HG03175 (cell line): ENCODE measurements at regions not wholly inside any gene's neighbourhood (a gene's known extent, or its start where the extent isn't known, plus 50 kb on each side); places are given as distances from the start of the nearest gene placed in this dataset.

Experiments
- ATAC-seq: cut with Tn5 transposase; IDR thresholded peaks from one replicate; pipeline ENCODE4 v1.9.1; 2021; ENCODE audit warnings: mild to moderate bottlenecking, moderate library complexity; ENCODE audit not compliant: unreplicated experiment

DNA sequence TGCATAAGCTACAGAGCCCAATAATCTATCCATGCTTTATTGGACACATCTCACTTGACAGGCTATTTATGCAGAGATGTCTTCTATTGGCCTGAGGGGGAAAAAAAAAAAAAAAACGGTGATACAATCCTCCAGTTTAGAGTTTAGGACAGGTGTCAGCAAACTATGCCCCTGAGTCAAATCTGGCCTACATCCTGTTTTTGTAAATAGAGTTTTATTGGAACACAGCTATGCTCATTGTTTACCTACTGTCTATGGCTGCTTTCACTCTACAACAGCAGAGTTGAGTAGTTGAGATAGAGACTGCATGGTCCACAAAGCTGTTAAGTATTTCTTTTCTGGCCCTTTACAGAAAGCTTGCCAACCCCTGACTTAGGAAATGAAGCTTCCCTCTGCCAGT, 403.1 kb downstream of the C12orf75 start:
- no peak for ATAC-seq

DNA sequence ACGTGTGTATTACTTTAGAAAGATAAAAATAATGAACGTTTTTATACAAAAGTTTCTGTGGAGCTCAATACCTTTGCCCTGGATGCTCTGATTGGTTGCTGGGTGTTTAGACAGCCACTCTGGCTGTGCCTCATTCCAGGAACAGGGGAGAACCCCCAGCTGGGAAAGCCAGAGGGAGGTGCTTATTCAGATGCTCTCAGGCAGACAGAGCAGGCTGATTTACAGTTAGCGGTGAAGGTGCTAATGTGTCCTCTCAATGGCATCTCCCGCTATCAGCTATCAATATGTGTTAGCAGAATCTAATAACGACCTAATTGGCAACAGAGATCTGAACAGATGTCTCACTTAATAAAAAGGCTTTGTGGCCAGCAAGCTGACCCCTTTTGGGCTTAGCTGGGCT, 402.3 kb downstream of the NUAK1 start:
- no peak for ATAC-seq

DNA sequence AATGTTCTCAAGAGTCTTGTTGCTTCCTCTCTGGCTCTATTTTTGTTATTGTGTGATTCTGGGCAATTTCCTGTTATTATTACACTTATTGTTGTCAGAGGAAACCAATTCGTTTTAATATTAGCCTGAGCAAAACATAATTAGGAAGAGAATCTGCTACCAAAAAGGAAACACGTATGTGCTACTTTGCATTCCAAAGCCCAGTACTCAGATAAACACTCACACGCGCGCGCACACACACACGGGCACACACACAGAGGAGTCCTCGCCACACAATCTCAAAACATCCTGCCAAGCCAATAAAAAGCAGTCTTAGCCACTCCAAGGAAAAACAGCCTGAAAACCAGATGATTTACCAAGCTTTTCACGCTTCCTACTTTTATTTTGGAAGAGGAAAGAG, 400.7 kb downstream of the NUAK1 start:
- no peak for ATAC-seq

DNA sequence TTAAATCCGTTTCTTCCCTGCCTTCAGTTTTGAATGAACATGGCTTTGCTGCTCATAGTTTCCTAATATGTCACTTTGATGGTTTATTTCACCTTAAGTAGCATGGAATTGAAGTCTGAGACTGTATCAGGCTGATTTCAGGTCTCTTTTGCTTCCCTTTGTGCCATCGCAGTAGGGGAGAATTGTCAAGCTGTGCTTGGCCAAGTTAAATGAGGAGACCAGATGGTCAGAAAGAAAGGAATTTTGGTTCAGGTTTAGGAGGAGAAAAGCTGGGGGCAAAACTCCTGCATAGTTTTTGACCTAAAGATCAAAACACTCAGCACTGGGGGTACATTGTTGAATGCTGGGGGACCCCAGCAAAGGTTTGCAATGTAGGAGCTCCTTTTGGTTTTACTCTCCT, 398.4 kb downstream of the NUAK1 start:
- ATAC-seq = no peak

DNA sequence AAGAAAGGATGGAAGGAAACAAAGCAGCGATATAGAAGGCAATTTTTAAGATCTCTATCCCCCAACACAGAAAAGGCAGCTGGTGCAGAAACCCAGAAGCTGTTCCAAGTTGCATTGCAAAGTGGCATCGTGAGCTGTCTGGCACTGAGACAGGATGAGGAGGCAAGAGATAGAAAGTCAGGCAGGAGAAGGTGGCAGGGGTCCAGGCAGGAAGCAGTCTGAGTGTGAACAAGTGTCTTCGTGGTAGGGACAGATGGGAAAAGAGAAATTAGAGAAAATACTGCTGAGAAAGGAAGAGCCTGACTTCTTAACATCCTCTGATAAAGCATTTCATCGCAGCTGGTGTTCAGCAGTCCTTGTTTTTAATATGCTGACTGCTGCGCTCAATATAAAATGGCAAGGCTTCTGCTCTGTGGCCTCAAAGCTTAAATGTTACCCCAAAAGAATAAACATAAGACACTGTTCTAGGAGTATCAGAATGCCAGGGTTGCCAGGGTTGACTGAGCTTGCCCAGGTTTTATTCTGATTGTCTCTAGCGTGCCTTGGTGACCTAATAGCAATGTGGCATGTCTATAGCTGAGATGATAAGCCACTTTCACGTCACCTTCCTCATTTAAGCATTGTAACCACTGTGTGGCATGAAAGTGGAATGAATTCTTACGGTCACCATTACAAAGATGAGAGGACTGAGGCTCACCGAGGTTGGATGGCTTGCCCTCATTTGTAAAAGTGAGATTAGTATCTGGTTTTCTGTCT, 397.6 kb downstream of the NUAK1 start:
- no peak for ATAC-seq

DNA sequence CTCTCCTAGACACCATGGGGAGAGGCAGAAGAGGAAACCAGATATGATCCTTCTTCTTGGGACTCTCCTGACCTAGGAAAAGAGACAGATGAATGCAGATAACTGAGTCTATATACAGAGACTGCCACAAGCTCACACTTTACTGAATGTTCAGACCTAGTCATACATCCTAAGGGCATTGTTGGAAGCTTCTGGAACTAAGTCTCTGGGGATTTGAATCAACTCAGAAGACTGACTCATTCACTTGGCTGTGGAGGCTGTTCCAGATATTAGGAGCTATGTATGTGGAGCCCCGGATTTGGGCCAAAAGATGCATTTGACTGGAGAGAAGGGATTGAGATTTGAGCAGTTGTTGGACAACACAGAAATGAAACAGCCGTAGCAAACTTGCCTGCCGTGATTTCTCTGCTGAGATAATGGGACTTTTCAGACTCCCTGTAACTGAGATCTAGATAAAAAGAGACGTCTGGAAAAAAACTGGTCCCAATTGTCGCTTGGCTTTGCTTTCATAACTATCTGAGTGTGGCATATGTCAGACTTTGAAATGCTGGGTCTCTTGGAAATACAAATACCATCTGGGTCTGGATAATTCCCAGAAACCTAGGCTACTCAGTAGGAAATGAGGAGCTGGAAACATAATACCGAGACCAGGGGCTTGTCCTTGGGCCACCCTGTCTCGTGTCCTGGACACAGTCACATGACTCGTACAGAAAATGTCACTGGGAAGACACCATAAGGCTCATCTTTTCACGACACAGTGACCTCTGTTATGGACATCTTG, 396.8 kb downstream of the NUAK1 start:
- no peak for ATAC-seq

DNA sequence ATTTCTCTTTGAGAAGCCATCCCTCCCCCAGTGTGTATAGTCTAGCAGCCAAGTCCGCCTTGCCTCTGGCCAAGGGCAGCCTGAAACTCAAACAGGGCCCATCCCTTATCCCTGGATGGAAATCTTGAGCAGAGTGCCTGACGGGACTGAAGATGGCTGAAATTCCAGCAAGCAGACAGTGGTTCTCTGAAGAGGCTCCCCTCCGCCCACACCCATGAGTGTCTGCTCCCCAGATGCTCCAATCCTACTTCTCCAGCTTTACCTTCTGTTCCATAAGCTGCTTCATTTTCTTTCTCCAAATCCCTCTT, 396.2 kb downstream of the NUAK1 start:
- ATAC-seq = no peak

DNA sequence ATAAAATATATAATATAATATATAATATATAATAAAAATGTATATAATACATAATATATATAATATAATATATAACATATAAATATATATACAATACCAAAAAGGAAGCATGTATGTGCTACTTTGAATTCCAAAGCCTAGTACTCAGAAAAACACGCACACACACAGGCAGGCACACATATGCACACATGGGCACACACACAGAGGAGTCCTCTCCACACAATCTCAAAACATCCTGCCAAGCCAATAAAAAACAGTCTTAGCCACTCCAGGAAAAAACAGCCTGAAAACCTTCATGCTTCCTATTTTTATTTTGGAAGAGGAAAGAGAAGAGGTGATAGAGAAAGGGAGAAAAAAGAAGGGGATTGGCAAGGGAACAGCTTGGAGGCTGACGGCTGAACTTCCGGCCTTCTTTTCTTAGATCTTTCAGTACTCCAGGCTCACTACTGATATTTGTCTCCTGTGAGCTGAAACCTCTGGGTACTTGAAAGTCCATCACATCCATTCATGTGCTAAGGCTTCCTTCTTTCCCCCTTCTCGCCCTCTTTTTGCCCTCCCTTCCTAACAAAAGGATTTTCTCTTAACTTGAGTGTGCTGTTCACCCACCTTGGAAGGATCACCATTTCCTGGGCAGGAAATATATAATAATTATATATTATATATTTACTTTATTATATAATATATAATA, 394.2 kb downstream of the NUAK1 start:
- no peak for ATAC-seq

DNA sequence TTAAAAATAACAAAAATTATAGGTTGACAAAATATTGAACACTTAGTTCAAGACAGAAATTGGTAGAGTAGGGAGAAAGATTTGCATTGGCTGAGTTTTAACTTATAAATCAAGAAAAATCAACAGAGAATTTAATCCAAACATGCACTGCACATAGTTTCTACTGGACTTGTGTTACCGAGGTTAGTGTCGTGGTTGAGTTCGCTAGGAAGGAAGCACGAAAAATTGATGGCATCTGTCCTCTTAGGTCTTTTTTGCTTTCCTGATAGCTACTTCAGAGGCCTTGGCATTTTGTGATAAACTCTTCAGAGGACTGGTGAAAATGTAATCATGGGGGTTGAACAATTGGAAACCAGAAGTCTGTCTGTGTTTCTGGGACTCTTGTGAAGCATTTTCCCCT, 392.9 kb downstream of the NUAK1 start:
- ATAC-seq = no peak

DNA sequence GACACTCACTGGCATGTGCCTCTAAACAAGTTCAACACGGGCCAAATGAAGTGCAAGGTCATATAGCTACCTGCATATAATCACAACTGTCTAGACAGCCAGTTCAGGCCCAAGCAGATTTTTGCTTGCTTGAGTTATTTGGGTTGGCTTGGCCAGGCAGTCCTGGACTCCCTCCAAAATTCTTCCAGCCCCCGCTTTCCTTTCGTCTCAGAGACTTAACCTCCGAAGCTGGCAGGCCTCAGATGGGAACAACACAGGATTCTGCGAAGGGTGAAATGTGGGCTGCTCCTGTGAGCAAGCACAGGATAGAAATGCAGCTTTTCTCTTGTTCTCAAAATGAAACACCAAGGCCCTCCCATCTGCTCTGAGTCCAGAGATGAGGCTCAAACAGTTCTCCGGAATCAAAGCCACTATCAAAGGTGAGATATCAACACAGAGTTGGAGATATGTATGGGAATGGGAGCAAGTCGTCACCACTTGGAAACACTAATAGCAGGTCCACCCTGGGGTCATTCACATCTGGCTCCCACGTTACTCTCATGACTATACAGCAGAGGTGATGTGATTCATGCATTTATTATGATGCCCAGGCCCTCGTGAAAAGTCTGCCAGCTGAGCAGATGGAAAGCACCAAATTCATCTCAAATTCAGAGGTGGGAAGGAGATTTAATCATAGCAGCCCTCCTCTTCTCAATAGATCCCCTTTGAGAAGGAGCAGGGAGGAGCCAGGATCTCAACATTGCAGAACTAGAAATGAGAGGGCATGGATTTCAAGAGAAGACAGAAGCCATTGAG, 389.8 kb downstream of the NUAK1 start:
- ATAC-seq = no peak

DNA sequence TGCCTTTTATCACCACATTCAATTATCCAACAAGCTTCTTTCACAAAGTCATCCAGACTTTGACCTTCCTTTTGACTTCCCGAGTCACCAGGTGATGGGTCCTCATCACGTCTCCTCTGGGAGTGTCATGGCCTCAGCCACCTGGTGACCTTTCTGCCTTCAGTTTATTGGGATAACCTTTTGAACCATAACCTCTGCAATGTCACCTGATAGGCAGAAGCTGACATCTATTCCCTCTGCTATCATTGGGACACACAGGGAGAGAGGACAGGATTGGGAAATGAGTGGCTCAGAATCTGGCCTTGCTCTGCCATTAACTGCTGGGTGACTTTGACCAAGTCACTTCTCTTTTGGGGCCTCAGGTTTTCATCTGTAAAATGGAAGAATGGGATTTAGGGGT, 388.7 kb downstream of the NUAK1 start:
- ATAC-seq = no peak

DNA sequence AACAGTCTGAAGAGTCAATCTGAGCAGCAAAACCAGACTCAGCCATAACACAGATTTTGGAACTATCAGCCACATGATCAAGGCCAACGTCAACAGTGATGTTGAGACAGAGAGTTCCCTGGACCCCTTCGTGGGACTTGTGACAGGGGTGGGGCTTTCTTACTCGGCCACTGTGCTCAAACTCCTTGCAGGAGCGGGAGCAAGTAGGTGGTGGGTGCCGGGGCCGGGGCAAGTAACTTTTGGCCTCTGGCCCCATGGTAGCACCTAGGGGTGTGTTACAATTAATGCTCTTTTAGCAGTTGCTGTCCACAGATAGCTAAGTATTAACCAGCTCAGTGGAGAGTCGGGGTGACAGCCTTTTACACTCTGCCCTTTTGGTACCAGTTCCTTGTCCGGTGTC, 384.4 kb downstream of the NUAK1 start:
- no peak for ATAC-seq

DNA sequence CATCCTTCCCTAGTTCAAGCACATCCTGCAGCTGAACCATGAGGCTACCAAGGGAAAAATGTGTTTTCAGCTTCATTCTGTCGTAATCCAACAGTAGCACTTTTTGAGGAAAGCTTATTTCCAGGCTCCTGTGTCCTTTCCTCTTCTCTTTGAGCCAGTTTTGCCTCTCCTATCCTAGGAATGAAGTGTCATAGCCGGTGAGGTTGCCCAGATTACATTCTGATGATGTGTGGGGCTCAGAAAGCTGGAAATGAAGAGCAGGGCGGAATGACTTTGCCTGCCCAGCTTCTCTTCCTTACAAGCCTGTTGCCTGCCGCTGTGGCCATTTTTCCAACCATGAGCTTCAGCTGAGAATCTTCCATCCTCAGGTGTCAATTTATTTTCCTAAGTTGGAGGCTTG, 381.8 kb downstream of the NUAK1 start:
- ATAC-seq = no peak

DNA sequence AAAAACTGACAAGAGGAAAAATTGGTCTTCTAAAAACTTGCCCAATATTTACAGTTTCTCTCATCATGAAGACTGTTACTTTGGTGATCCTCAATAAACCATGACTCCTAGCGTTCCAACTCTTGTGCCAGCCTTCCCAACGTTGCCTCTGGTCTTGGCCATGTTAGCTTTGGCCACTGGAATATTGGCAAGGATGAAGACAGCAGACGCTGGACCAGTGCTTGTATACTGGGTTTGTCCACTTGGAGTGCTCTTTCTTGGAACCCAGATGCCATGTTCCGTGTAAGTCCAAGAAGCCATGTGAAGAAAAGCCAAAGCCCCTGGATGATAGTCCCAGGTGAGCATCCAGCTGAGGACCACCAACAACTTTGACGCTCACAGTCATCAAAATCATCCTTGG, 379.6 kb downstream of the NUAK1 start:
- ATAC-seq = no peak

DNA sequence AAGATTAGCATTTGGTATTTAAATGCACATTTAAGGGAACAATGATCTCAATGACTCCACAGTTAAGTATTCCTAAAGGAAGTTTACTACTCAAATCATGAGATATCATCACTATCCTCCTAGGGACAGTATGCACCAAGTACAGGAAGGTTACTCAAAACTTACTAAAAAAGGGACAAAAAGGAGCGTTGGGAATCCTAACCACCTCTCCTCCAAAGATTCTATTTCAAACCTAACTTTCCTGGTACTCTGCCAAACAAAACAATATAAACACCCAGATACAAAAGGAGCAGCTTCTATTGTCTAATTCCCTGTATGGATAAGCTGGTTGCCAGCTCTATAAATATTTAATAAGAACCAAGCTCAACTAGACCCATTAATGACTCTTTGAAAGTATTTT, 377.7 kb downstream of the NUAK1 start:
- no peak for ATAC-seq

DNA sequence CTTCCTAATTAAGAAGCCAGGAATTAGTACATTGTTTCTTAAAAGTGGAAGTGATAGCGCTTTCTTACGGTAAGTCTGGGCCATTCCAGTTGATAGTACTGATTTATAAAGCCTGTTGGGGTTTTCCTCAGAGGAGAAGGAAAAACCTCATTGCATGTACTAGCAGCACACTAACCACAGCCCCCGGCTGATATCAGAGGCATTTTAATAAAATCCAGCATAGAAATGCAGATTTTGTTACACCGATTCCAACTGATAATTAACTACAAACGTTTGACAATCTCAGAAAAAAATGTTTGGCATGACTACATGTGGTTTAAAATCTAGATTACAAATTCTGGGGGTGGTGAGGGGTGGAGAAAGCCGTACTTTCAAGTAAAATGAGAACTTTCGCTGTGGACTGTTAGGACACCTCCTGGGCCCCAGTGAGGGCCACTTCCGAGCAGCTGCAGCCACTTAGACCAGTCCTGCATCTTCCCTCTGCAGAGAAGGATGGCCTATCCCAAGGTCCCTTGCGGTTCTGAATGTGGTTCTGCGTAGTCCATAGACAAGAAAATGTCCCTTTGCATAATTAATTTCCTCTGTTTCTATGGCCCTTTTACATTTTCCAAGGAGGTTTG, 374.4 kb downstream of the NUAK1 start:
- ATAC-seq = no peak

DNA sequence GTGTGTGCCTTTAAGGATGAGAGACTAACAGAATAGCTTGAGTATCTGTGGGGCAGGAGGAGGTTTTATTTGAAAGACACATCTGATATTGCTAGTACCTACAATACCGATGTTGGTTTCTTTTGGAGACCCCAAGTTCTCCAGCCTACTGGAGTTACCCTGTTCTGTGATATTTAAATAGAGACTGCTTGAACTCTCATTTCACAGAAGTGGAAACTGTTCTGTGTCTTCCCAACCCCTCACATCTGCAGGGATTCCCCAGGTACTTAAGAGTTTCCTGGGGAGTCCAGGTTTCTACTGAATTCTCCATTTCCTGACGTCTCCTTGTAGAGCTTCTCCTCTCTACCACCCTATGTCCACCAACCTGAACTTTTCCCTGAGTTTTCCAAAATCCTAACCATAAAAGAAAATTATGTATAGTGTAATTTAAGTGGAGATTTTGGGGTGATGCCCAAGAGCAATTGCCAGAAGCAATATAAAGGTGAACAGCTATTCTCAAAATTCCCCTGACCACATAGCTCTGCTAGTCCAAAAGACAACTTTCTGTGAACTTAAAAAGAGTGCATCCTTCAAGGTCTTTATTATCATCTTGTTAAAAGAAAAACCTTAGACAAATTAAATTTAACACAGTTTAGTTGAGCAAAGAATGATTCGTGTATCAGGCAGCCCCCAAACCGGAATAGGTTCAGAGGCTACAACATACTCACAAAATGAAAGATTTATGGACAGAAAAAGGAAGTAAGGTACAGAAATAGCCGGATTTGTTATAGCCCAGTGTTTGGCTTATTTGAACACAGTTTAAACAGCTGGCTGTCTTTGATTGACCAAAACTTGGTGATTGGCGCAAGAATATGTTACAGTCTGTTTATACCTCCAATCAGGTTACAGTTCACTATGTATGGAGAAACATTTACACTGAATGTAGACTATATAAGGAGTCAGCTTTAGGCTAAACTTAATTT, 373.4 kb downstream of the NUAK1 start:
- ATAC-seq = no peak

DNA sequence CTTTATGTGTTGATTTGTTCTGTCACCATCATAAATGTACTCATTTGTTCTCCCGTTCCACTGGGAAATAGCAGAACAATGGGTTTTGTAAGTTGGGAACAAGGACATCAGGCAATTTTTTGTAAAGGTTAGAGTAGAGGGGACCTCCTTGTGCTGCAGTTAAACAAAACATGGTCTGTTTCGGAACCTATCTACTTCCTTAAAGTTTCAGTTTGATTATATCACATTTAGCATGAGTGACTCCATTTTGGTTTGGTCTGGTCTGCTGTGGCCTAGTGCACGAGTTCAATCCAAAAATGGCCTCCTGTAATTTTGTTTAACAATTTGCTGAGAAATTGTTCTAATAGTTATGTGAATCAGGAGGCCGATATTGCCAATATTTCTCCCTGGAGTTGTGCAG, 372.7 kb downstream of the NUAK1 start:
- no peak for ATAC-seq

DNA sequence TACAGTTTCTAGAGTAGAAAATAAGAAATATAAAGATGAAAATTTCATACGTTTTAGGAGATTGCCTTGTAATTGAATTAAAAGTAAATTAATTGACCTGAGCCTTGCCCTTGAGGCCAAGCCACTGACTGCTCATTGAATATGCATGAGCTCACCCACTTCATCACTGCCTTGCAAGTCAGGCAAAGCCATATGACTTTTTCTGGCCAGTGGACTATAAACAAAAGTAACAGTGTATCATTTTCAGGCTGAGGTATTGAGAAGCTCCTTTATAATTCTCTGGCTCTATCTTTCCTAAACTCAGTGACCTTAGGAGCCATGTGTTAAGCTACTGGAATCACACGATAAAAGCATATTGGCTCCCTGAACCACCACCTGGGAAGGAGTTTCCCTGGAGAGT, 369.3 kb downstream of the NUAK1 start:
- no peak for ATAC-seq

DNA sequence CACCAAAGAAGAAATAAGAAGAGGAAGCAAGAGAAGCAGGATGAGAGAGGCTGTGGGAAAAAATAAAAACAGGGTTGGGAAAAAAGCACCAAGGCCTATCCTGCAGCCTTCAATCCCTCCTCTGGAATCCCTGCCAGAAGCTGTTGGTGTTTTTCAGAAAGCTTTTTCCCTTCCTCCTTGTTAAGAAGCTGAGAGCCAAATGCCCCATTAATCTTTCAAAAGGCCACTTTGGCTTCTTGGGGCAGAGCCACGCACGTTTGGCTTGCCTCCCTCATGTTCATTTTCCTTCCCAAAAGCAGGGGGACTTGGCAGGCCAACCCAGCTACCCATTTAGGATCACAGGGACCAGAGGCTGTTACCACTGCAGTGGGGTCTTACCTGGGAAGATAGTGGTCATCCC, 365.3 kb downstream of the NUAK1 start:
- no peak for ATAC-seq
